D721Med (cell line): ENCODE measurements at regions not wholly inside any gene's neighbourhood (a gene's known extent, or its start where the extent isn't known, plus 50 kb on each side); places are given as distances from the start of the nearest gene placed in this dataset.
"Not testable (repeated sequence)": the region's sequence is repeated elsewhere in the genome, so short reads cannot be mapped to it uniquely, and the experiment has no call there.

Source experiments
- DNase-seq: peaks from one replicate; pipeline ENCODE4 v3.0.0; 2011; ENCODE audit warnings: low spot score; ENCODE audit not compliant: insufficient read length
- FAIRE-seq: peaks from 2 replicates; lab custom pipeline; 2011; peaks lifted over from hg19 to GRCh38; lab: Jason Lieb, UNC
- TF ChIP-seq, protein P1 (sequence below): IDR thresholded peaks from 2 replicates; pipeline ENCODE4 v1.5.1; 2012; ENCODE audit warnings: mild to moderate bottlenecking, control low read depth; ENCODE audit not compliant: insufficient read depth; ENCODE audit errors: missing control alignments

DNA sequence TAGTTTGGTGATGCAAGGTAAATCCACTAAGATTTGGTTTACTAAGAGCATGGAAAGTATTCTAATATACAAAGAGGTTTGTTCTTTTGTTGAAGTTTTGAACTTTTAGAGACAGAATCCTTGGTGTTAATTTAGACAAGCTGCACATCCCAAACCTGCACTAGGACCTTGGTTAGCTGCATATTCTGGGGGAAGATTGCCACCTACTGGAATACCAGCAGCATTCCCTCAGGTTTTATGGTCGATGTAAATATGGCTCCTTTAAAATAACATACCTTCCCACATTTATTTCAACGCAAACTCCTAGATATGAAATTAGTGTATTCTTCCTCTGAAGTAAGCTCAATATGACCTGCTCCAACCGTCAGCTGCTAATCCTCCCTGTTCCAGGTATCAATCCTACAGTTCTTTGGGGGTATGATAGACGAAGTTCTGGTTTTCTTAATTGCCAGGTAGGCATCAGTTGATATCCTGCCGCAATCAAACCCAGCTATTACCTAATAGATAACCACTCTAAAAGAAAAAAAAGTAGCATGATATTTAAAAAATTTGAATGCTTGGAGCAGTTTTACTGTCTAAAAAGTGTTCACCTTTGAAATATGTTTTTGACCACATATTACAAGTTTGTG, 624.1 kb downstream of the ISL1 start:
- DNase-seq, result no peak
- peak; percentile 95 for FAIRE-seq
- TF ChIP-seq, protein P1, sequence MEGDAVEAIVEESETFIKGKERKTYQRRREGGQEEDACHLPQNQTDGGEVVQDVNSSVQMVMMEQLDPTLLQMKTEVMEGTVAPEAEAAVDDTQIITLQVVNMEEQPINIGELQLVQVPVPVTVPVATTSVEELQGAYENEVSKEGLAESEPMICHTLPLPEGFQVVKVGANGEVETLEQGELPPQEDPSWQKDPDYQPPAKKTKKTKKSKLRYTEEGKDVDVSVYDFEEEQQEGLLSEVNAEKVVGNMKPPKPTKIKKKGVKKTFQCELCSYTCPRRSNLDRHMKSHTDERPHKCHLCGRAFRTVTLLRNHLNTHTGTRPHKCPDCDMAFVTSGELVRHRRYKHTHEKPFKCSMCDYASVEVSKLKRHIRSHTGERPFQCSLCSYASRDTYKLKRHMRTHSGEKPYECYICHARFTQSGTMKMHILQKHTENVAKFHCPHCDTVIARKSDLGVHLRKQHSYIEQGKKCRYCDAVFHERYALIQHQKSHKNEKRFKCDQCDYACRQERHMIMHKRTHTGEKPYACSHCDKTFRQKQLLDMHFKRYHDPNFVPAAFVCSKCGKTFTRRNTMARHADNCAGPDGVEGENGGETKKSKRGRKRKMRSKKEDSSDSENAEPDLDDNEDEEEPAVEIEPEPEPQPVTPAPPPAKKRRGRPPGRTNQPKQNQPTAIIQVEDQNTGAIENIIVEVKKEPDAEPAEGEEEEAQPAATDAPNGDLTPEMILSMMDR, result peak; percentile 87

DNA sequence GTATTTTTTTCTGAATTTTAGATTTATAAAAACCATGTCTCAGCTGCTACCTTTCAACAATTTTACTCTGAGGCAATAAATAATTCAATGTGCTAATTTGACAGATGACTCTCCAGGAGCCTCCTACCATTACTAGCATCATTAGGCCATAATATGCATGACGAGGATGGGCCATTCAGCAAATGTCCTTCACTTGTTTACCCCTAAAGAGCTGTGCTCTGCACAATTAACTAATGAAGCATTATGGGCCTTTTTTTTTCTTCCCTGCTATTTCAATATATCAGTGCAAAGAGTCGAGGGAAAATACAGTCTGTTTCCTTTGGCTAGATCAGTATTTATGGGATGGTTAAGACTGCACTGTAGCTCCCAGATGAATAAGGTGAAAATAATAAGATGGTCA, 627.2 kb downstream of the ISL1 start:
- DNase-seq (no peak), FAIRE-seq (no peak)
- TF ChIP-seq, protein P1, result no peak

DNA sequence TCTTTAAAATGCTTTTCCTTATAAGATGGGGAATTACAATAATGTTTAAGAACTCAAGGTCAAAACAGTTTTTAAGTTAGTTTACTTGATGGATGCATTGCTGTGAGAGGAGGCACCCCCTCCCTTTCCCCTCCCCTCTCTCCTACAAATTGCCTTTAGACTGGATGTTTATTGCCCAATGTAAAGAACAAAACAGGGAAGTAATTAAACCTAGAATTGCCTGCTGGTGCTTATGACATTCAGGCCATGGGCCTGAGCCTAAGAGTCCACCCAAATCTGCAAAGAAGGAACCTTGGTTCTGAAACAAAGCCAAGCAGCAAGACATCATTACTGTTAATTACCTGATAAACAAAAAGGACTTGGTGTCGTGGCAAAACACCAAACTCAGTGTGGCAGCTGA, 630.3 kb downstream of the ISL1 start:
- DNase-seq, result no peak
- FAIRE-seq, result no peak
- TF ChIP-seq, protein P1, result no peak

DNA sequence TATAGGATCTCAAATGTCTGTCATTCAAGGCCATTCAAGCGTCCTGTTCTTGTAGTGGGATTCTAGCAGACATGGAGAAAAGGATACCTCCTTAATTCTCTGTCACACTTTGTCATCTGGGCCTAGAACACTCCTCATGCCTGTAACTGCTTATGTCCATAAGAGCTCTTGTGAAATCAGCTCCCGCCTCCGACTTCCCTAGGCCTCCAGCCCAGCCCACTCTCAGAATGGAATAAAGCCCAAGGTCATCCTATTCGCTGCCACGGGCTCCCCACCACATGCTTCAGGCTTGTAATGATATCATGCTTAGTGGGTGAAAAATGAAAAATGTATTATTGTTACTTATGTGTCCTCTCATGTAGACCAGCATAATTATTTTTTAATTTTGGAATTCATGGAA, 632.5 kb downstream of the ISL1 start:
- DNase-seq, result no peak
- FAIRE-seq, result no peak
- TF ChIP-seq, protein P1, result no peak

DNA sequence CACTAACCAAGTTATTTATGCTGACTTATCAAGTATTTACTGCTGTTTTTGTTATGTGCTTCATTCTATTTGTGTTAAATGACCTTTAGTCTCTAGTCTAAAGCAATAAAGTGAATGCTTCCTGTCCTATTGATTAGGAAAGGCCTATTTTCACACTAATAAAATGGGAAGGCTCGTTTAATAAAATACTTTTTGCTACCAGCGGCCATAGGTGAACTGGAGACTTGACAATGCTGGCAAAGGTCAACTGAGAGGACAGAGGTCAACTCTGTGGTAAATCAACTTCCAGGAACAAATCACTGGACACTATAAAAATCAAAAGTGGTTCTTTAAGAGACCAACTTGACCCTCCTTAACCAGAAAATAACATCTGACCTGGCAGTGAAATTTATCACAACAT, 634.3 kb downstream of the ISL1 start:
- FAIRE-seq, result no peak
- DNase-seq, result no peak
- TF ChIP-seq, protein P1, result no peak

DNA sequence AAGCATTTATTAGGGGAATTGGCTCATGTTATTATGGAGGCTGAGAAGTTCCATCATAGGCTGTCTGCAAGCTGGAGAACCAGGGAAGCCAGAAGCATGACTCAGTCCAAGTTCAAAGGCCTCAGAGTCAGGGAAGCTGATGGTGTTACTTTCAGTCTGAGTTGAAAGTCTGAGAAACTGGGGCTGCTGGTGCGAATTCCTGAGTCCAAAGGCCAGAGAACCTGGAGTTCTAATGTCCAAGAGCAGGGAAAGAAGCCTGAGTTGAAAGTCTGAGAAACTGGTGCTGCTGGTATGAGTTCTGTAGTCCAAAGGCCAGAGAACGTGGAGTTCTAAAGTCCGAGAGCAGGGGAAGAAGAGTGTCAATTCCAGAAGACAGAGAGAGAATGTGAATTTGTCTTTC, 641.1 kb downstream of the ISL1 start:
- TF ChIP-seq, protein P1, result no peak
- no peak for FAIRE-seq
- no peak for DNase-seq

DNA sequence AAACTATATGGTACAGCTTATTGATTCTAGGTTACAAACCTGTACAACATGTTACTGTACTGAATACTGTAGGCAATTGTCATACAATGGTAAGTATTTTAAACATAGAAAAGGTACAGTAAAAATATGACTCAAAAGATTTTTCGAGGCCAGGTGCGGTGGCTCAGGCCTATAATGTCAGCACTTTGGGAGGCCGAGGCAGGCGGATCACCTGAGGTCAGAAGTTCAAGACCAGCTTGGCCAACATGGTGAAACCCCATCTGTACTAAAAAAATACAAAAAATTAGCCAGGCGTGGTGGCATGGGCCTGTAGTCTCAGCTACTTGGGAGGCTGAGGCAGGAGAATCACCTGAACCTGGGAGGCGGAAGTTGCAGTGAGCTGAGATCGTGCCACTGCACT, 646.6 kb downstream of the ISL1 start:
- not testable (repeated sequence) for FAIRE-seq, DNase-seq

DNA sequence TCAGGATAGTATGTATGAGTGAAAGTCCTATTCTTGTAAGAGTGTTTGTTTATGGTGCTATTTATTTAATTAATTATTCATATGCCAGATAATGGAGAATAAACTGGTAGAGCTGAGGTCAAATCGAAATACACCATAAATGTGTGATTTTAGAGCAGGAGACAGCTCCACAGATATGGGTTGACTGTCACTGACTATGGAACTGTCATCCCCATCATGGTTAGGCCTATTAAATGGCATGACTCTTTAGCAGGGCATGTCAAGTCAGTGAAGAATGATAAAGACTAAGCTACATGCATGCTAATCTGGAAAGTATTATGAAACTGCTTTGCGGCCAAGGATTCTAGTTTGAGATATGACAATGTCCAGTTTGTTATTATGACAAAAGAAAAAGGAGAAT, 658.6 kb downstream of the ISL1 start:
- TF ChIP-seq, protein P1, result no peak
- DNase-seq (no peak), FAIRE-seq (no peak)
